Lower leg skin (tissue), 4 donors: ENCODE measurements at regions not wholly inside any gene's neighbourhood (a gene's known extent, or its start where the extent isn't known, plus 50 kb on each side); places are given as distances from the start of the nearest gene placed in this dataset.
"Not testable (repeated sequence)": the region's sequence is repeated elsewhere in the genome, so short reads cannot be mapped to it uniquely, and the experiment has no call there.

Source experiments
- DNase-seq, 2 donors: peaks; one replicate each; pipeline ENCODE4 v3.0.0-alpha.2; 2019; ENCODE audit warnings: low spot score in 2 of 2
- H3K4me3 ChIP-seq: fragments of 200-600 bp; sonication (generic); 2 replicates; pipeline ENCODE4 v1.5.1; 2017; ENCODE audit warnings: mild to moderate bottlenecking, low read depth; ENCODE audit not compliant: poor library complexity, severe bottlenecking
- CTCF ChIP-seq, 3 donors: fragments of 450-650 bp; IDR thresholded peaks; one replicate each; pipeline ENCODE4 v1.5.1; 2016; ENCODE audit warnings: antibody characterized with exemption in 3 of 3, mild to moderate bottlenecking in 3 of 3, moderate library complexity in 2 of 3
- POLR2A ChIP-seq, 2 donors: fragments of 450-650 bp; IDR thresholded peaks; one replicate each; pipeline ENCODE4 v1.6.1; 2016 to 2017; ENCODE audit warnings: antibody characterized with exemption in 2 of 2, mild to moderate bottlenecking in 1 of 2, moderate library complexity in 1 of 2
- WGBS, 2 donors: methylation state at CpG; one replicate each; pipeline ENCODE4 v1.1.5; 2018; 5-methylcytosine and 5-hydroxymethylcytosine counted together
- intact Hi-C: fragments of 100-400 bp; cut with DNase I; formaldehyde crosslinking; loops from one replicate; pipeline ENCODE4 v1.15.0; 2023; ENCODE audit warnings: low total_unique reads

- intact Hi-C loops: no loop called here
- no peak for TF ChIP-seq POLR2A (IDR thresholded peaks at IDR 0.05)
- no peak for TF ChIP-seq CTCF (IDR thresholded peaks at IDR 0.05)
- no peak for DNase-seq
- WGBS, 2 donors: 81 to 86% methylated on average over 11 of the region's 11 CpGs
- H3K4me3 ChIP-seq: no peak overlapping the region
Measured at GRCh38 chr15:69673291-69673881, 220.8 kb downstream of the RPLP1 start.

GRCh38 chr15:69675731-69676130 is 223.1 kb downstream of the RPLP1 start:
- DNase-seq: no peak
- 65 to 66% methylated on average over 2 of the region's 2 CpGs for WGBS, 2 donors
- intact Hi-C loops: no loop called here
- TF ChIP-seq CTCF (IDR thresholded peaks at IDR 0.05) (no peak), POLR2A (IDR thresholded peaks at IDR 0.05) (no peak)
- H3K4me3 ChIP-seq: no peak overlapping the region

- no peak overlapping the region for H3K4me3 ChIP-seq
- no peak for TF ChIP-seq CTCF (IDR thresholded peaks at IDR 0.05)
- no peak for DNase-seq
- 67 to 74% methylated on average over 4 of the region's 4 CpGs for WGBS, 2 donors
- intact Hi-C loops: no loop called here
Measured at GRCh38 chr15:69677403-69677802, 224.8 kb downstream of the RPLP1 start.

GRCh38 chr15:69679623-69680228 is 227.1 kb downstream of the RPLP1 start:
- 82 to 88% methylated on average over 9 of the region's 9 CpGs for WGBS, 2 donors
- TF ChIP-seq CTCF (IDR thresholded peaks at IDR 0.05) (no peak), POLR2A (IDR thresholded peaks at IDR 0.05) (no peak)
- no peak for DNase-seq
- intact Hi-C loops: no loop called here
- no peak overlapping the region for H3K4me3 ChIP-seq

- H3K4me3 ChIP-seq, intact Hi-C loops, DNase-seq: not testable (repeated sequence)
- WGBS, 2 donors: 83 to 87% methylated on average over 4 of the region's 4 CpGs
Measured at GRCh38 chr15:69684823-69685222, 232.2 kb downstream of the RPLP1 start.

GRCh38 chr15:69685512-69686452 is 233.2 kb downstream of the RPLP1 start:
- no peak overlapping the region for H3K4me3 ChIP-seq
- WGBS, 2 donors: 32 to 42% methylated on average over 8 of the region's 8 CpGs
- peak in 1 of 2 donors; percentile 26 for DNase-seq
- TF ChIP-seq POLR2A (IDR thresholded peaks at IDR 0.05): no peak
- no peak for TF ChIP-seq CTCF (IDR thresholded peaks at IDR 0.05)
- intact Hi-C loops: no loop called here
